Activated CD8-positive, alpha-beta T cell treated with anti-CD3 and anti-CD28 coated beads for 36 hours (primary cell): ENCODE measurements at regions not wholly inside any gene's neighbourhood (a gene's known extent, or its start where the extent isn't known, plus 50 kb on each side); places are given as distances from the start of the nearest gene placed in this dataset.

ENCODE experiments used
- ATAC-seq: fragments of 200-7000 bp; cut with Tn5 transposase; one replicate; pipeline ENCODE4 v1.10.0; 2021; ENCODE audit warnings: mild to moderate bottlenecking, moderate library complexity
- CTCF ChIA-PET: fragments of 350-600 bp; sonication (Branson Sonifier 250); formaldehyde crosslinking; loops from one replicate; lab custom pipeline; 2021; ENCODE audit warnings: antibody characterized with exemption; lab: Charles Lee
- POLR2A ChIA-PET: fragments of 350-600 bp; sonication (Branson Sonifier 250); formaldehyde crosslinking; loops from one replicate; lab custom pipeline; 2021; ENCODE audit warnings: antibody characterized with exemption; lab: Charles Lee
- DNase-seq: peaks from one replicate; pipeline ENCODE4 v3.0.0-alpha.2; 2020
- H3K27ac Mint-ChIP-seq: one replicate; pipeline ENCODE4 v1.8.0; 2021; ENCODE audit warnings: mild to moderate bottlenecking, mixed read lengths
- H3K27me3 Mint-ChIP-seq: one replicate; pipeline ENCODE4 v1.8.0; 2021; ENCODE audit warnings: mixed read lengths
- H3K36me3 Mint-ChIP-seq: one replicate; pipeline ENCODE4 v1.8.0; 2021; ENCODE audit warnings: low read depth, mixed read lengths
- H3K4me1 Mint-ChIP-seq: one replicate; pipeline ENCODE4 v1.8.0; 2021; ENCODE audit warnings: low read depth, mixed read lengths
- H3K4me3 Mint-ChIP-seq: one replicate; pipeline ENCODE4 v1.8.0; 2021; ENCODE audit warnings: mild to moderate bottlenecking, moderate library complexity, mixed read lengths
- H3K9me3 Mint-ChIP-seq: one replicate; pipeline ENCODE4 v1.8.0; 2021; ENCODE audit warnings: mixed read lengths
- intact Hi-C: fragments of 100-400 bp; cut with micrococcal nuclease; formaldehyde crosslinking; loops from one replicate; pipeline ENCODE4 v1.10.0; 2022
- TF ChIP-seq, protein P1 (sequence below): fragments of 200-600 bp; IDR thresholded peaks from one replicate; pipeline ENCODE4 v1.8.0; 2022; ENCODE audit warnings: antibody characterized with exemption, mild to moderate bottlenecking

- ChIA-PET CTCF (no interaction called here), POLR2A (no interaction called here)
- no peak for ATAC-seq
- peaks cover 1% of the 10 kb centered on the region for H3K9me3 Mint-ChIP-seq
- no peaks in the 10 kb centered on the region for H3K36me3 Mint-ChIP-seq
- no peaks in the 10 kb centered on the region for H3K4me1 Mint-ChIP-seq
- DNase-seq: no peak
- H3K27ac Mint-ChIP-seq: no peak overlapping the region
- H3K4me3 Mint-ChIP-seq: no peak overlapping the region
- no peaks in the 10 kb centered on the region for H3K27me3 Mint-ChIP-seq
- TF ChIP-seq, protein P1, sequence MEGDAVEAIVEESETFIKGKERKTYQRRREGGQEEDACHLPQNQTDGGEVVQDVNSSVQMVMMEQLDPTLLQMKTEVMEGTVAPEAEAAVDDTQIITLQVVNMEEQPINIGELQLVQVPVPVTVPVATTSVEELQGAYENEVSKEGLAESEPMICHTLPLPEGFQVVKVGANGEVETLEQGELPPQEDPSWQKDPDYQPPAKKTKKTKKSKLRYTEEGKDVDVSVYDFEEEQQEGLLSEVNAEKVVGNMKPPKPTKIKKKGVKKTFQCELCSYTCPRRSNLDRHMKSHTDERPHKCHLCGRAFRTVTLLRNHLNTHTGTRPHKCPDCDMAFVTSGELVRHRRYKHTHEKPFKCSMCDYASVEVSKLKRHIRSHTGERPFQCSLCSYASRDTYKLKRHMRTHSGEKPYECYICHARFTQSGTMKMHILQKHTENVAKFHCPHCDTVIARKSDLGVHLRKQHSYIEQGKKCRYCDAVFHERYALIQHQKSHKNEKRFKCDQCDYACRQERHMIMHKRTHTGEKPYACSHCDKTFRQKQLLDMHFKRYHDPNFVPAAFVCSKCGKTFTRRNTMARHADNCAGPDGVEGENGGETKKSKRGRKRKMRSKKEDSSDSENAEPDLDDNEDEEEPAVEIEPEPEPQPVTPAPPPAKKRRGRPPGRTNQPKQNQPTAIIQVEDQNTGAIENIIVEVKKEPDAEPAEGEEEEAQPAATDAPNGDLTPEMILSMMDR: no peak
- intact Hi-C loops: no loop called here
Observed at GRCh38 chr6:66808771-66809170, 1101.7 kb upstream of the EYS start.

DNA sequence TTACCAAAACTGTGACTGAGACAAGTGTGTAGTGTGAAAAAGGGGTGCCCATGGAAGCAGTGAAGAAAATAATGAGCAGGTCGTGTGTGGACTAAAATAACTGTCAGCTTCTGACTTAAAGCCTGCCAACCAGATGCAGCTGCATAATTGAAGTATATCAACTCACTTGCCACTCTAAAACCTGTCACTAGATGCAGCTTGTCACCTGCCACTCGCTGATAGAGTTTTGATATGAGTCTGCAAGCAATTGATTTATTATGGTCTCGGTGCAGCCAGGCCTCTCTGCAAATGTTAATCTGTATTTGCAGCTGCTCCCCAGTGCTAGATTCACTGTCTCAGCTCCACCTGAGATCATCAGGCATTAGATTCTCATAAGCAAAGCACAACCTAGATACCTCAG is 1090.0 kb upstream of the EYS start:
- Mint-ChIP-seq H3K9me3 (peaks cover 6% of the 10 kb centered on the region), H3K27ac (no peak overlapping the region), H3K4me3 (no peak overlapping the region), H3K36me3 (no peaks in the 10 kb centered on the region), H3K27me3 (no peaks in the 10 kb centered on the region), H3K4me1 (no peaks in the 10 kb centered on the region)
- POLR2A ChIA-PET: no interaction called here
- no peak for DNase-seq
- TF ChIP-seq, protein P1: no peak
- ATAC-seq: no peak
- intact Hi-C loops: no loop called here
- CTCF ChIA-PET: no interaction called here

DNA sequence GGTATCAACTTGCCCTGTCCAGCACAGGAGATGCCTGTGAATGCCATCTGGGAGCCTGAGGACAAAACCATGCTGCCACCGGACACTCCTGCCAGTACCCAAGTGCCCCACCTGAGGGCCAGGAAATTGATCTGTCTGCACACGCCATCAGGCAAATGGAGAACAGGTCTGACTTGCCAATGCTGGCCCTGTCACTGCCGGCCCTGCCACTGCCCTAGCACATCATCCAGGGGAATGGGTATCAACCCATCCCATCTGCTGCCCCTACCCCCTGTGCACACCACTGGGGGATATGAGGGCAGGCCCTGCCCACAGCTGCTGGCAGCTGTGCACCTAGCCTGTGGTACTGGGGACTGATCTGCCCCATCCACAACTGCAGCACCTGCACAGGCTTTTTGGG is 1081.6 kb upstream of the EYS start:
- H3K4me1 Mint-ChIP-seq: no peaks in the 10 kb centered on the region
- H3K9me3 Mint-ChIP-seq: no peaks in the 10 kb centered on the region
- DNase-seq (no peak), ATAC-seq (no peak)
- no peaks in the 10 kb centered on the region for H3K27me3 Mint-ChIP-seq
- ChIA-PET CTCF (no interaction called here), POLR2A (no interaction called here)
- intact Hi-C loops: no loop called here
- no peak overlapping the region for H3K27ac Mint-ChIP-seq
- TF ChIP-seq, protein P1: no peak
- no peaks in the 10 kb centered on the region for H3K36me3 Mint-ChIP-seq
- H3K4me3 Mint-ChIP-seq: no peak overlapping the region

DNA sequence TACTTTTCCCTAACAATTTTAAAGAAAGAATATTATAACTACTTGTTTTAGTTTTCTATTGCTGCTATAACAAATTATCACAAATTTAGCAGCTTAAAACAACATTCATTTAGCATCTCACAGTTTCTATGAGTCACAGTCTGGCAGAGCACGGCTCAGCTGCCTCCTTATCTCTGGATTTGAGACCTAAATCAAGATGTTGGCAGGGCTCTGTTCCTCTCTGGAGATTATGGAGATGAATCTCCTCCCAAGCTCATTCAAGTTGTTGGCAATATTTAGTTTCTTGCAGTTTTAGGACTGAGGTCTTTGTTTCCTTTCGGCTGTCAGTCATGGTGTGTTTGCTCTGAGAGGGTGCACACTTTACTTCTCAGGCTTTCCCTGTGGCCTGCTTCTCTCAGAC is 1065.8 kb upstream of the EYS start:
- Mint-ChIP-seq H3K27ac (no peak overlapping the region), H3K4me3 (no peak overlapping the region), H3K9me3 (peaks cover 18% of the 10 kb centered on the region), H3K4me1 (no peaks in the 10 kb centered on the region), H3K36me3 (no peaks in the 10 kb centered on the region), H3K27me3 (no peaks in the 10 kb centered on the region)
- ATAC-seq: no peak
- DNase-seq: no peak
- POLR2A ChIA-PET: no interaction called here
- intact Hi-C loops: no loop called here
- CTCF ChIA-PET: no interaction called here
- TF ChIP-seq, protein P1: no peak

- Mint-ChIP-seq H3K27ac (no peak overlapping the region), H3K4me1 (no peaks in the 10 kb centered on the region), H3K36me3 (no peaks in the 10 kb centered on the region), H3K9me3 (peaks cover 16% of the 10 kb centered on the region), H3K4me3 (no peak overlapping the region), H3K27me3 (no peaks in the 10 kb centered on the region)
- intact Hi-C loops: no loop called here
- ChIA-PET CTCF (no interaction called here), POLR2A (no interaction called here)
- no peak for DNase-seq
- ATAC-seq: no peak
- TF ChIP-seq, protein P1: no peak
Observed at GRCh38 chr6:66771626-66772025, 1064.6 kb upstream of the EYS start.
